T-helper 17 cell (primary cell): ENCODE measurements at regions not wholly inside any gene's neighbourhood (a gene's known extent, or its start where the extent isn't known, plus 50 kb on each side); places are given as distances from the start of the nearest gene placed in this dataset.
"Not testable (repeated sequence)": the region's sequence is repeated elsewhere in the genome, so short reads cannot be mapped to it uniquely, and the experiment has no call there.

Experiments used
- ATAC-seq: fragments of 150-1000 bp; cut with Tn5 transposase; 2 replicates; pipeline ENCODE4 v1.10.0; 2021; ENCODE audit warnings: mild to moderate bottlenecking, moderate library complexity
- DNase-seq, 3 donors: peaks; one replicate each; pipeline versions ENCODE4 v3.0.0 to v3.0.0-alpha.2; 2020 to 2021
- H3K9me3 ChIP-seq: one replicate; pipeline ENCODE4 v1.7.0; 2013; ENCODE audit warnings: low read length, mild to moderate bottlenecking; ENCODE audit not compliant: control insufficient read depth, poor library complexity, severe bottlenecking
- H3K27ac Mint-ChIP-seq: one replicate; pipeline ENCODE4 v1.8.0; 2022; ENCODE audit warnings: mild to moderate bottlenecking, moderate library complexity, mixed read lengths
- H3K27me3 Mint-ChIP-seq: one replicate; pipeline ENCODE4 v1.8.0; 2022; ENCODE audit warnings: mixed read lengths
- H3K36me3 Mint-ChIP-seq: one replicate; pipeline ENCODE4 v1.8.0; 2022; ENCODE audit warnings: low read depth, mixed read lengths
- H3K4me1 Mint-ChIP-seq: one replicate; pipeline ENCODE4 v1.8.0; 2022; ENCODE audit warnings: mild to moderate bottlenecking, mixed read lengths
- H3K4me3 Mint-ChIP-seq: one replicate; pipeline ENCODE4 v1.8.0; 2022; ENCODE audit warnings: mild to moderate bottlenecking, moderate library complexity, mixed read lengths

DNA sequence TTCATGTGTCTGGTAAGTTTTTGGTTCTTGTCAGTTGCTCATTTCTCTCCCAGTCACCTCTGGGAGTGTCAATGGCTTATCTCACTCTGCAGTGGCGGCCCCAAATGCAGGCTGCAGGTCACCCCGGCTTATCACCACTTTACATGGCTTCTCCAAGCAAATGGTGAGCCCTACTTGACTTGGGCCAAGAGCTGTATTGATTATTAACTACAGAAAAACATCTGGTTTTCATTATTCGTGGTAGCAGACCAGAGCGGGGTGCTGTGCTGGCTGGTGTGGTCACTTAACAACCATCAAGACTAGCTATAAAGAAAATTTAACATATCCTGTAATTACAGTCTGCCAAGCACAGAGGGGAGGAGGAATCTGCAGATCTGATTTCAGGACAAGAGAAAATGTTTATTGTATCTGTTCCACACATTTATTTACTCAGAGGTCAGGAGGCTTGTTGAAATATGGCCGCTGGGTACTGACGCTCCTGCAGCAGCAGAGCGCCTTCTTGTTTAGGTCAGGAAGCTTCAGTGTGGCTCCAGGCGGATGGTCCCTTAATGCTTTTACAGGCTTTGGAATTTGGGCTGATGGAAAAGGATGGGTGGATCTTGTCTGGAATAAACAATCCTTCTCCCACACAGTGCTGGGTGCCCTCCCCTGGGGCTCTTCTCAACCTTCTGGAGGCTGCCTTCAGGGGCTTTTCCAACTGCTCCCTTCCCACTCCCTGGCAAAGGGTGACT lies 87.8 kb downstream of the HLX start:
- H3K9me3 ChIP-seq, result no peaks in the 10 kb centered on the region
- DNase-seq (no peak), ATAC-seq (no peak)
- Mint-ChIP-seq H3K27me3 (peaks cover 7% of the 10 kb centered on the region), H3K4me3 (no peak overlapping the region), H3K27ac (no peak overlapping the region), H3K36me3 (no peaks in the 10 kb centered on the region), H3K4me1 (no peaks in the 10 kb centered on the region)

DNA sequence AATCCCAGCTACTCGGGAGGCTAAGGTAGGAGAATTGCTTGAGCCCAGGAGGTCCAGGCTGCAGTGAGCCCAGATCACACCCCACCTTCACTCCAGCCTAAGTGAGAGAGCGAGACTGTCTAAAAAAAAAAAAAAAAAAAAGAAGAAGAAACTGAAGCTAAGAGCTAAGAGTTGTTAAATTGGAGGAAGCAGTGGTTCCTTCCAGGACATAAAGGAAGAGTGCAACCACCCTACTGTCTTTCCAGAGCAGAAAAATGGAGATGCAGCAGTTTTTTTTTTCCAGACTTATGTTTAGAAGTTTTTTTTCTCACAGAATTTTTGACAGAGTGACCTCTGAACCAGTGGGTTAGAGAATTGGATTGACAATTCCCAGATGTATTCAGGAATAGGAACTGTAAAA lies 88.7 kb downstream of the HLX start:
- Mint-ChIP-seq H3K4me1 (no peaks in the 10 kb centered on the region), H3K27me3 (peaks cover 7% of the 10 kb centered on the region), H3K4me3 (no peak overlapping the region), H3K36me3 (no peaks in the 10 kb centered on the region), H3K27ac (no peak overlapping the region)
- no peaks in the 10 kb centered on the region for H3K9me3 ChIP-seq
- ATAC-seq (no peak), DNase-seq (no peak)

DNA sequence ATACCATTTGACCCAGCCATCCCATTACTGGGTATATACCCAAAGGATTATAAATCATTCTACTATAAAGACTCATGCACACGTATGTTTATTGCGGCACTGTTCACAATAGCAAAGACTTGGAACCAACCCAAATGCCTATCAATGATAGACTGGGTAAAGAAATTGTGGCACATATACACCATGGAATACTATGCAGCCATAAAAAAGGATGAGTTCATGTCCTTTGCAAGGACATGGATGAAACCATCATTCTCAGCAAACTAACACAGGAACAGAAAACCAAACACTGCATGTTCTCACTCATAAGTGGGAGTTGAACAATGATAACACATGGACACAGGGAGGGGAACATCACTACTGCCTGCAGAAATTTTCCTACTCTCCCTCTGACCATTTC lies 90.0 kb downstream of the HLX start:
- not testable (repeated sequence) for H3K27me3 Mint-ChIP-seq, H3K27ac Mint-ChIP-seq, H3K4me1 Mint-ChIP-seq, ATAC-seq, H3K36me3 Mint-ChIP-seq, DNase-seq, H3K9me3 ChIP-seq, H3K4me3 Mint-ChIP-seq

DNA sequence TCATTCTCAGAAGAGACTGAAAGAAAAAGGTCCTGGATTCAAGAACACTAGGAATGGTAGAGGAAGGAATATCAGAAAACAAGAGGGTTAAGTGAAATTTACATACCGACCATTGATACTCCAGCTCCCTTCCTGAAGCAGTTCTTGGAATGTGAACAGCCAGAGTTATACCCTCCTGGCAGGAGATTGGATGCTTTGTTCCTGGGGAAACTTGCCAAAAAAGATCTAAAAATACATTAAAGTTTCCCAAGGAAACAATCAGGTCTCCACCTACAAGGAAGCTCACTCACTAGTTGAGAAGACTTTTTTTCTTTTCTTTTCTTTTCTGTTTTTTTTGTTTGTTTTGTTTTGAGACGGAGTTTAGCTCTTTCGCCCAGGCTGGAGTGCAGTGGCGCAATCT lies 91.1 kb downstream of the HLX start:
- H3K27ac Mint-ChIP-seq, result no peak overlapping the region
- DNase-seq (no peak), ATAC-seq (no peak)
- no peaks in the 10 kb centered on the region for H3K9me3 ChIP-seq
- H3K4me1 Mint-ChIP-seq, result no peaks in the 10 kb centered on the region
- no peak overlapping the region for H3K4me3 Mint-ChIP-seq
- H3K27me3 Mint-ChIP-seq, result peaks cover 7% of the 10 kb centered on the region
- no peaks in the 10 kb centered on the region for H3K36me3 Mint-ChIP-seq

DNA sequence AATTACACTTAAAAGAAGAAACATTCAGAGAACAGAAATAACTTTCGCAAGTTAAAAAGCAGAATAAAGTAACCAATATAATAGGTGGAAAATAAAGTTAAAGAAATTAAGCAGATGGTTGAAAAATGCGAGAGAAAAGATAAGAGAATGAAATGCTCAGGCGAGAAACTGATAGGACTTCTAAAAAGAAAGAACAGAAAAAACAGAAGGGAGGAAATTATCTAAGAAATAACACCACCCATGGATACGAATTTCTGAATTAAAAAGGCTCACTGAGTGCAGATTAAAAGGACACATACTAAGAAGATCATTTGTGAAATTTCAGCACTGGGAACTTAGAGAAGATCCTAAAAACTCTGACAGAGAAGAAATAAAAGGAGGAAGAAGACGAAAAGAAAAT lies 92.0 kb downstream of the HLX start:
- no peak overlapping the region for H3K4me3 Mint-ChIP-seq
- H3K36me3 Mint-ChIP-seq, result no peaks in the 10 kb centered on the region
- DNase-seq (no peak), ATAC-seq (no peak)
- H3K4me1 Mint-ChIP-seq, result no peaks in the 10 kb centered on the region
- H3K27me3 Mint-ChIP-seq, result peaks cover 7% of the 10 kb centered on the region
- H3K9me3 ChIP-seq, result no peaks in the 10 kb centered on the region
- no peak overlapping the region for H3K27ac Mint-ChIP-seq

DNA sequence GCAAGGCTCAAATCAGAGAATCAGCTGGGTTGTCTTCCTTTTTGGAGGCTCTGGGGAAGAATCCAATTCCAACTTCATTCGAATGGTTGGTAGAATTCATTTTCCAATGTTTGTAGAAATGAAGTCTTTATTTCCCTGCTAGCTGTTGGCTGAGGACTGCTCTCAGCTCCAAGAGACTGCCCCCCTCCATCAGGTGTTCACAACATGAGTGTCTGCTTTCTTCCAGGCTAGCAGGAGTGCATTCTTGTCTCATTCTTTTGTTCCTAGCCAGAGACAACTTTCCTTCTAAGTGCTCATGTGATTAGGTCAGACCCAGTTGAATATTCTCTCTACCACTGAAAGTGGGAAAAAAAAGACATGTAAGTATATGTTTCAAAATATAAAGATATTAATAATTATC lies 95.2 kb downstream of the HLX start:
- H3K4me1 Mint-ChIP-seq, result no peaks in the 10 kb centered on the region
- ATAC-seq, result no peak

DNA sequence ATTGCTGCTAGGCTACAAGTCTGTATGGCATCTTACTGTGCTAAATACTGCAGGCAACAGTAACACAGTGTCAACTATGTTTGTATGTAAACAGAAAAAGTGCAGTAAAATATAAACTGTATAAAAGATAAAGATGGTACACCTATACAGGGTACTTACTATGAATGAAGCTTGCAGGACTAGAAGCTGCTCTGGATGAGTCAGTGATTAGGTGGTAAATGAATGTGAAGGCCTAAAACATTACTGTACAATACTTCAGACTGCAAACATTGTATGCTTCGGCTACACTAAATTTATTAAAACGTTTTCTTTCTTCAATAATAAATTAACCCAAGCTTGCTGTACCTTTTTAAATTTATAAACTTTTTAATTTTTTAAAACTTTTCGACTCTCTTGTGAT lies 97.1 kb downstream of the HLX start:
- no peaks in the 10 kb centered on the region for H3K9me3 ChIP-seq
- Mint-ChIP-seq H3K4me1 (no peaks in the 10 kb centered on the region), H3K36me3 (no peaks in the 10 kb centered on the region), H3K4me3 (no peak overlapping the region), H3K27me3 (no peaks in the 10 kb centered on the region), H3K27ac (no peak overlapping the region)
- ATAC-seq (no peak), DNase-seq (no peak)

More for the DNA sequence above, 95.2 kb downstream of the HLX start:
- Mint-ChIP-seq H3K4me3 (no peak overlapping the region), H3K27me3 (no peaks in the 10 kb centered on the region), H3K27ac (no peak overlapping the region), H3K36me3 (no peaks in the 10 kb centered on the region)
- no peak for DNase-seq
- no peaks in the 10 kb centered on the region for H3K9me3 ChIP-seq

DNA sequence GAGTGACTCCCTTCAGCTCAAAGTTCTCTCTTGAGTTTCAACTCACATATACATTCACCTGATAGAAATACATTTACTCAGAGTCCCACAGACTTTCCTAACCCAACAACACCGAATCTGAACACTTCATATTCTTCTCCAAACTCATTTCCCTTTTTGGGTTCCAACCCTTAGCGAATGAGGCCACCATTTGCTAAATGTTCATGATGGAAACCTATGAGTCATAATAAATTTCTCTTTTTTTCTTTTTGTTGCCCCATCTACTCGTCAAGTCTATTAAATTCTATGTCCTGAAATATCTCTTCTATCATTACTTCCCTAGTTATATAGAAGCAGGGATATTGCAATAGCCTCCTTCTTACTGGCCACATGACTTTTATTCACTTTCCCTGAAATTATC lies 100.1 kb downstream of the HLX start:
- no peak overlapping the region for H3K27ac Mint-ChIP-seq
- no peak for ATAC-seq
- DNase-seq, result no peak
- H3K4me3 Mint-ChIP-seq, result no peak overlapping the region
- no peaks in the 10 kb centered on the region for H3K9me3 ChIP-seq
- H3K36me3 Mint-ChIP-seq, result no peaks in the 10 kb centered on the region
- no peaks in the 10 kb centered on the region for H3K27me3 Mint-ChIP-seq
- H3K4me1 Mint-ChIP-seq, result no peaks in the 10 kb centered on the region

DNA sequence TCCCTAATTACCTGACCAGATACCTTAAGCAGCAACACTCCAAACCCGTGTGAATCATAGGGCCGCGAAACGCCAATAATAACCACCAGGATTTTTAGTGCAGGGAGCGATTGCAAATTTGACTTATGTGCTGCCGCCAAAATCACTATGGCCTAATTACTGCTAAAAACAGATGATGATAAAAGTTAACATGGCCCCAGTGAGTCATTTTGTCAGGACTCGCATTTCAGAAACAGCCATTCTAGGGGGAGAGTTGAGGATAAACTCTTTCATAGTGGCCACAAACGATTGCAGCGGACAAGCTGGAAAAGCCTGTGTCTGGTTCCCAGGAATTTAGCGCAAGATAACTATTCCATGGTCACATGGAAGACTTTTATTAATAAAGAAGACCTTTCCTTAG lies 103.4 kb downstream of the HLX start:
- H3K9me3 ChIP-seq, result no peaks in the 10 kb centered on the region
- Mint-ChIP-seq H3K27me3 (no peaks in the 10 kb centered on the region), H3K36me3 (no peaks in the 10 kb centered on the region), H3K4me1 (no peaks in the 10 kb centered on the region), H3K4me3 (no peak overlapping the region), H3K27ac (no peak overlapping the region)
- no peak for DNase-seq
- no peak for ATAC-seq

DNA sequence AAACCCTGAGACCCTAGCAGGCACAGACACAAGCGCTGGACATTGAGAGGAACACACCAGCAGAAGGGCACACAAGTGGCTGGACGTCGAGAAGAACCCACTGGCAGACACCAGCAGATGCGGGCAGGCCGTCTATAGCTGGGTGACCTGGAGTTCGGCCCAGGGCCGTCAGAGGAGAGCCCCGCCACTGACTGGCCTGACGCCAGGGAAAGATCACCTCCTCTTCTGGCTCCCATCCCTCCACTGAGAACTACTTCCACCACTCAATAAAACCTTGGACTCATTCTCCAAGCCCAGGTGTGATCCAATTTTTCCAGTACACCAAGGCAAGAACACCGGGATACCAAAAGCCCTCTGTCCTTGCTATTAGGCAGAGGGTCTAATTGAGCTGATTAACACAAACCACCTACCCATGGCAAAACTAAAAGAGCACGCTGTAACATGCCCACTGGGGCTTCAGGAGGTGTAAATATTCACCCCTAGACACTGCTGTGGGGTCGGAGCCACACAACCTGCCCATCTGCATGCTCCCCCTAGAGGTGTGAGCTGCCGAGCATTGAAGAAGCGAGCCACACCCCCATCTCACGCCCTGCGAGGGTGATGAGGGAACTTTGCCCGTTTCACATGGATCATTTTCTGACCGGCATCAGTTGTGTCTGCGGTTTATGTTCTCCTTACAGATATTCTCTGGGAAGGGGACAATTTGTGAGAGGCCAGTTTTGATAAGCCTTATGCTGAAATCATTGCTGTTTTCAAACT lies 104.8 kb downstream of the HLX start:
- ATAC-seq (no peak), DNase-seq (no peak)
- H3K4me1 Mint-ChIP-seq, result no peaks in the 10 kb centered on the region
- H3K36me3 Mint-ChIP-seq, result no peaks in the 10 kb centered on the region
- peaks cover 6% of the 10 kb centered on the region for H3K27me3 Mint-ChIP-seq
- H3K27ac Mint-ChIP-seq, result no peak overlapping the region
- no peaks in the 10 kb centered on the region for H3K9me3 ChIP-seq
- no peak overlapping the region for H3K4me3 Mint-ChIP-seq

DNA sequence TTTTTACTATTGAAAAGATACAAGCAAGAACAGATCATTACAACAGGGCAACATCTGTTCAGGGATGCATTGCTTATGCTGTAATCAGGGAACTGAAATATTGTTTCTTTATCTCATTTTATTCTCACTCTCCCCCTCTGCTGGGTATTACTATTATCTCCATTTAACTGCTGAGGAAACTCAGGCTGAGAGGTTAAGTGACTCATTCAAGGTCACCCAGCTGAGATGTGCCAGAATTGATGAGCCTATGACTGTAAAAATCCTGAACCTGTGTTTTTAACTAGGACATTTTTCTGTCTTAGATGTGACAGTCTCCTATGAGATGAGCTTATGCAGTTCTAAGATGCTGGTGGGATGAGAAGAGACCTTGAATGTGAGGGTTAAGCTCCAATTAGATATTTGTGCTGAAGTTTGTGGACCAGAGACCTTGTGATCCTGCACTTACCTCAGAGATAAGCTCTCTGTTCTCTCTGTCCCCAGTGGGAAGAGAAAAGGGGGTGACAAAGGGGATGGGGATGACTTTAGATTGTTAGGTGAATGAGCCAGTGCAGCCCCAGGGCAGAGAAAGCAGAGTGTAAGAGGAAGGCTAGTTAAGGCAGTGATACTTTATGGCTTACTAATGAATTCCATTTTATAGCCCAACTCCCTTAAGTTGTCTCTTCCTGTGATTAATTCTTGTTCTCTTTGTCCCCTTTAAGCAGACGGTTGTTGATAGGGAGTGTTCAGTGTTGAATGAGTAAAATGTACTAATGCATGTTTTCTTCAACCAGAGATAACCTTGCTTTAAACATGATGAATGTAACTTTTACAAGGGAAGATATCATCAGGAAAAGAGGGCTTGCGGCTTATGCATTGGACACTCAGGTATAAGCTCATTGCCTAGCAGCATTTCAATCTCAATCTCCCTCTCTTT lies 111.4 kb downstream of the HLX start:
- DNase-seq (no peak), ATAC-seq (no peak)
- no peaks in the 10 kb centered on the region for H3K9me3 ChIP-seq
- Mint-ChIP-seq H3K36me3 (no peaks in the 10 kb centered on the region), H3K4me1 (no peaks in the 10 kb centered on the region), H3K27me3 (peaks cover 22% of the 10 kb centered on the region), H3K27ac (no peak overlapping the region), H3K4me3 (no peak overlapping the region)

DNA sequence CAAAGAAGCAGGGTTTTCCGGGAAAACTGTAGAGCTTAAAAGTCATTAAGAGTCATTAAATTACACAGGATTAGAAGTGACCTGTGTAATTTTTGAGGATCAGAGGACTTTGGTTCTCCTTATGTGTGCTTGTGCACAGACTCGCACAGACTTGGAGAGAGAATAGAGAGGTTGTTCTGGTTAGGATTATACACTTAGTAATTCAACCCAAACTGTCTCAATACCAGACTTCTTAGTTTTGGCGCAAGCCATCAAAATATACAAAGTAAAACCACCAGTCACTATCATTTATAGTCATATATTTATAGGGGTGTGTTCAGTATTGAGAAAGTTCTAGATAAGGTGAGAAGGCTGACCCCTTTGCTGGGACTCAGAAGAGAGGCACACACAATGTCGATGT lies 112.3 kb downstream of the HLX start:
- no peaks in the 10 kb centered on the region for H3K9me3 ChIP-seq
- ATAC-seq (no peak), DNase-seq (no peak)
- Mint-ChIP-seq H3K27ac (no peak overlapping the region), H3K36me3 (no peaks in the 10 kb centered on the region), H3K27me3 (peaks cover 22% of the 10 kb centered on the region), H3K4me1 (no peaks in the 10 kb centered on the region), H3K4me3 (no peak overlapping the region)

DNA sequence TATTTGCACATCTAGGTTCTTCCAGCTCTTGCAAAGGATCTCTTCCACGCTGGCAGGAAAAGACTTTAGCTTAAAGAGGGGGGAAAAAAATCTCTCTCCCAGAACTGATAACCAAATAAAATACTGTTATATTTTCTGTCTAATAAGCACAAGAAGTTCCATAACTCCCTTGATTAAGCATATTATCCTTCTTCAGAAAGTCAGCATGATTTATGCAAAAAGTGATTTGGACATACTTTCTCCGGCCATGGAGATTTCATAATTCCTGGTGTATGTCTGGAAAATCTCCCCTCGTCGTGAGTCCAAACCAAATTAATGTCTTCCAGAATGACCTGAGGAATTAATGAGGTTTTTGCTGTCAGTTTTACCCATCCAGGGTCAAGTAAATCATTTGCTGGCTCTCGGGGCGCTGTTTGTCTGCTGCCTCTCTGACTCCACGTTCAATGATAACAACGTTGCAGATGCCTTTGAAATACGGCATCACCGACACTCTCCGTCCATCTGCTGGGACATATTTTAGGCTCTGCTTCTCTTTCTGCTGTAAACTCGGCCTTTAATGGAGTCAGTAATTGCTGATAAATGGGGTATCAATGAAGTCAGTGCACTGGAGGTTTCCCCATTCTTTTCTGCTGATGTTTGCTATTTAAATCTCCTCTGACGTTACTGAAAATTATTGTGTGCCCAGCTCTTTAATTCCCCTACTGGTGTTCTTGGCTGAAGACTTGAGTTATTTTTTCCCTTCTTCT lies 112.9 kb downstream of the HLX start:
- H3K27ac Mint-ChIP-seq, result no peak overlapping the region
- no peaks in the 10 kb centered on the region for H3K4me1 Mint-ChIP-seq
- H3K36me3 Mint-ChIP-seq, result no peaks in the 10 kb centered on the region
- H3K9me3 ChIP-seq, result no peaks in the 10 kb centered on the region
- no peak for ATAC-seq
- no peak for DNase-seq
- H3K4me3 Mint-ChIP-seq, result no peak overlapping the region
- peaks cover 22% of the 10 kb centered on the region for H3K27me3 Mint-ChIP-seq
